ENCODE measurements at regions not wholly inside any gene's neighbourhood (a gene's known extent, or its start where the extent isn't known, plus 50 kb on each side); places are given as distances from the start of the nearest gene placed in this dataset.

GRCh38 chr14:58825606-58826005 is 187.8 kb downstream of the DACT1 start:
- Histone ChIP-seq H3K27ac (no peak overlapping the region), H3K4me1 (peaks cover 18 to 23% of the 10 kb centered on the region in 2 donors), H3K27me3 (no peaks in the 10 kb centered on the region), H3K9me3 (no peaks in the 10 kb centered on the region), H3K36me3 (no peaks in the 10 kb centered on the region), H3K4me3 (no peak overlapping the region)
- TF ChIP-seq CTCF (IDR thresholded peaks at IDR 0.05 in 4 of 5, conservative IDR thresholded peaks at IDR 0.05 in 1 of 5), result no peak
- TF ChIP-seq POLR2A (IDR thresholded peaks at IDR 0.05), result no peak
- DNase-seq, result no peak
- intact Hi-C loops (cut with DNase I; ENCODE audit: low total_unique reads), result no loop called here
- in situ Hi-C loops (cut with MboI; ENCODE audit: low sequenced_read_pairs in 4 of 4), result no loop called here
- ATAC-seq, result no peak

- Histone ChIP-seq H3K27ac (no peak overlapping the region), H3K27me3 (no peaks in the 10 kb centered on the region), H3K36me3 (no peaks in the 10 kb centered on the region), H3K9me3 (no peaks in the 10 kb centered on the region), H3K4me3 (no peak overlapping the region), H3K4me1 (peaks cover 18 to 23% of the 10 kb centered on the region in 2 donors)
- TF ChIP-seq POLR2A (IDR thresholded peaks at IDR 0.05) (no peak), CTCF (IDR thresholded peaks at IDR 0.05 in 4 of 5, conservative IDR thresholded peaks at IDR 0.05 in 1 of 5) (peak in 1 of 5 experiments; percentile 20)
- intact Hi-C loops (cut with DNase I; ENCODE audit: low total_unique reads), result no loop called here
- in situ Hi-C loops (cut with MboI; ENCODE audit: low sequenced_read_pairs in 4 of 4), result no loop called here
- DNase-seq (no peak), ATAC-seq (no peak)
Observed at GRCh38 chr14:58826845-58827686, 189.3 kb downstream of the DACT1 start.

- Histone ChIP-seq H3K9me3 (no peaks in the 10 kb centered on the region), H3K27ac (no peak overlapping the region), H3K4me1 (peaks cover 18 to 21% of the 10 kb centered on the region in 2 donors), H3K36me3 (no peaks in the 10 kb centered on the region), H3K27me3 (no peaks in the 10 kb centered on the region), H3K4me3 (no peak overlapping the region)
- ATAC-seq (no peak), DNase-seq (no peak)
- no peak for TF ChIP-seq CTCF (IDR thresholded peaks at IDR 0.05 in 4 of 5, conservative IDR thresholded peaks at IDR 0.05 in 1 of 5)
- TF ChIP-seq POLR2A (IDR thresholded peaks at IDR 0.05), result no peak
- intact Hi-C loops (cut with DNase I; ENCODE audit: low total_unique reads) (no loop called here), in situ Hi-C loops (cut with MboI; ENCODE audit: low sequenced_read_pairs in 4 of 4) (no loop called here)
Observed at GRCh38 chr14:58828298-58828697, 190.5 kb downstream of the DACT1 start.

GRCh38 chr14:58829594-58829993 is 191.8 kb downstream of the DACT1 start:
- in situ Hi-C loops (cut with MboI; ENCODE audit: low sequenced_read_pairs in 4 of 4), result no loop called here
- DNase-seq (no peak), ATAC-seq (peak in 1 of 2 donors; percentile 77)
- Histone ChIP-seq H3K4me1 (peaks cover 12 to 14% of the 10 kb centered on the region in 2 donors), H3K27me3 (no peaks in the 10 kb centered on the region), H3K9me3 (no peaks in the 10 kb centered on the region), H3K36me3 (no peaks in the 10 kb centered on the region), H3K27ac (no peak overlapping the region), H3K4me3 (no peak overlapping the region)
- intact Hi-C loops (cut with DNase I; ENCODE audit: low total_unique reads), result no loop called here
- TF ChIP-seq POLR2A (IDR thresholded peaks at IDR 0.05) (no peak), CTCF (IDR thresholded peaks at IDR 0.05 in 4 of 5, conservative IDR thresholded peaks at IDR 0.05 in 1 of 5) (no peak)

Data from gastrocnemius medialis (tissue), 4 donors.